GM19238 (cell line): ENCODE measurements at regions not wholly inside any gene's neighbourhood (a gene's known extent, or its start where the extent isn't known, plus 50 kb on each side); places are given as distances from the start of the nearest gene placed in this dataset.
"Not testable (repeated sequence)": the region's sequence is repeated elsewhere in the genome, so short reads cannot be mapped to it uniquely, and the experiment has no call there.

Experiments used
- DNase-seq: peaks from one replicate; pipeline ENCODE4 v3.0.0; 2011; ENCODE audit warnings: low spot score; ENCODE audit not compliant: insufficient read length

- DNase-seq = no peak
These were observed 55.3 kb upstream of the ATP1B1 start for GRCh38 chr1:169051171-169051570.

- DNase-seq = not testable (repeated sequence)
These were observed 54.3 kb upstream of the ATP1B1 start for GRCh38 chr1:169052171-169052570.

- DNase-seq = no peak
These were observed 53.8 kb upstream of the ATP1B1 start for GRCh38 chr1:169052727-169053126.

- DNase-seq = no peak
These were observed 53.3 kb upstream of the ATP1B1 start for GRCh38 chr1:169053196-169053595.
